WTC11 (cell line): ENCODE measurements at regions not wholly inside any gene's neighbourhood (a gene's known extent, or its start where the extent isn't known, plus 50 kb on each side); places are given as distances from the start of the nearest gene placed in this dataset.

Experiments used
- FOXP1 ChIP-seq: sonication (generic); formaldehyde crosslinking; IDR thresholded peaks from 2 replicates; pipeline ENCODE4 v1.8.0; 2022; ENCODE audit warnings: missing genetic modification reagents, mild to moderate bottlenecking, moderate library complexity, borderline replicate concordance
- NR1H2 ChIP-seq: sonication (generic); formaldehyde crosslinking; IDR thresholded peaks from 2 replicates; pipeline ENCODE4 v1.9.0; 2021; ENCODE audit warnings: mild to moderate bottlenecking, moderate library complexity, missing genetic modification reagents
- NR2C2 ChIP-seq: sonication (generic); formaldehyde crosslinking; IDR thresholded peaks from 2 replicates; pipeline ENCODE4 v1.8.0; 2022; ENCODE audit warnings: mild to moderate bottlenecking, missing genetic modification reagents
- PREB ChIP-seq: sonication (generic); formaldehyde crosslinking; IDR thresholded peaks from 2 replicates; pipeline ENCODE4 v1.8.1; 2022; ENCODE audit warnings: mild to moderate bottlenecking, missing genetic modification reagents, moderate library complexity, borderline replicate concordance
- SMAD3 ChIP-seq: sonication (generic); formaldehyde crosslinking; IDR thresholded peaks from 2 replicates; pipeline ENCODE4 v1.8.0; 2022; ENCODE audit warnings: missing genetic modification reagents, mild to moderate bottlenecking, borderline replicate concordance
- ZMAT4 ChIP-seq: fragments of 250-450 bp; sonication (Bioruptor Pico); IDR thresholded peaks from 2 replicates; pipeline ENCODE4 v1.9.0; 2021; ENCODE audit warnings: mild to moderate bottlenecking
- TF ChIP-seq, protein P1 (sequence below): fragments of 200-600 bp; IDR thresholded peaks from 2 replicates; pipeline ENCODE4 v1.8.0; 2022; ENCODE audit warnings: antibody characterized with exemption
- TF ChIP-seq, protein P2 (sequence below): sonication (generic); formaldehyde crosslinking; IDR thresholded peaks from 2 replicates; pipeline ENCODE4 v1.8.0; 2022; ENCODE audit warnings: mild to moderate bottlenecking, missing genetic modification reagents
- TF ChIP-seq, protein P3 (sequence below): sonication (generic); formaldehyde crosslinking; IDR thresholded peaks from 2 replicates; pipeline ENCODE4 v1.8.0; 2023; ENCODE audit warnings: missing genetic modification reagents

- TF ChIP-seq NR1H2 (CRISPR knock-in tag) = no peak
- no peak for TF ChIP-seq ZMAT4 (CRISPR knock-in tag)
- TF ChIP-seq FOXP1 (CRISPR knock-in tag) = no peak
- no peak for TF ChIP-seq PREB
- TF ChIP-seq, protein P1, sequence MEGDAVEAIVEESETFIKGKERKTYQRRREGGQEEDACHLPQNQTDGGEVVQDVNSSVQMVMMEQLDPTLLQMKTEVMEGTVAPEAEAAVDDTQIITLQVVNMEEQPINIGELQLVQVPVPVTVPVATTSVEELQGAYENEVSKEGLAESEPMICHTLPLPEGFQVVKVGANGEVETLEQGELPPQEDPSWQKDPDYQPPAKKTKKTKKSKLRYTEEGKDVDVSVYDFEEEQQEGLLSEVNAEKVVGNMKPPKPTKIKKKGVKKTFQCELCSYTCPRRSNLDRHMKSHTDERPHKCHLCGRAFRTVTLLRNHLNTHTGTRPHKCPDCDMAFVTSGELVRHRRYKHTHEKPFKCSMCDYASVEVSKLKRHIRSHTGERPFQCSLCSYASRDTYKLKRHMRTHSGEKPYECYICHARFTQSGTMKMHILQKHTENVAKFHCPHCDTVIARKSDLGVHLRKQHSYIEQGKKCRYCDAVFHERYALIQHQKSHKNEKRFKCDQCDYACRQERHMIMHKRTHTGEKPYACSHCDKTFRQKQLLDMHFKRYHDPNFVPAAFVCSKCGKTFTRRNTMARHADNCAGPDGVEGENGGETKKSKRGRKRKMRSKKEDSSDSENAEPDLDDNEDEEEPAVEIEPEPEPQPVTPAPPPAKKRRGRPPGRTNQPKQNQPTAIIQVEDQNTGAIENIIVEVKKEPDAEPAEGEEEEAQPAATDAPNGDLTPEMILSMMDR = no peak
- TF ChIP-seq, protein P2, sequence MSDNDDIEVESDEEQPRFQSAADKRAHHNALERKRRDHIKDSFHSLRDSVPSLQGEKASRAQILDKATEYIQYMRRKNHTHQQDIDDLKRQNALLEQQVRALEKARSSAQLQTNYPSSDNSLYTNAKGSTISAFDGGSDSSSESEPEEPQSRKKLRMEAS (CRISPR knock-in tag) = no peak
- TF ChIP-seq, protein P3, sequence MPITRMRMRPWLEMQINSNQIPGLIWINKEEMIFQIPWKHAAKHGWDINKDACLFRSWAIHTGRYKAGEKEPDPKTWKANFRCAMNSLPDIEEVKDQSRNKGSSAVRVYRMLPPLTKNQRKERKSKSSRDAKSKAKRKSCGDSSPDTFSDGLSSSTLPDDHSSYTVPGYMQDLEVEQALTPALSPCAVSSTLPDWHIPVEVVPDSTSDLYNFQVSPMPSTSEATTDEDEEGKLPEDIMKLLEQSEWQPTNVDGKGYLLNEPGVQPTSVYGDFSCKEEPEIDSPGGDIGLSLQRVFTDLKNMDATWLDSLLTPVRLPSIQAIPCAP = no peak
- no peak for TF ChIP-seq NR2C2 (CRISPR knock-in tag)
- TF ChIP-seq SMAD3 (CRISPR knock-in tag) = no peak
These were observed 600.5 kb downstream of the PCDH18 start for GRCh38 chr4:136931781-136932180.
